NCI-H2081 (cell line): ENCODE measurements at regions not wholly inside any gene's neighbourhood (a gene's known extent, or its start where the extent isn't known, plus 50 kb on each side); places are given as distances from the start of the nearest gene placed in this dataset.

Experiments
- DNase-seq, 2 experiments: peaks; one replicate each; lab custom pipeline; 2025; lab: John Stamatoyannopoulos, UW

DNA sequence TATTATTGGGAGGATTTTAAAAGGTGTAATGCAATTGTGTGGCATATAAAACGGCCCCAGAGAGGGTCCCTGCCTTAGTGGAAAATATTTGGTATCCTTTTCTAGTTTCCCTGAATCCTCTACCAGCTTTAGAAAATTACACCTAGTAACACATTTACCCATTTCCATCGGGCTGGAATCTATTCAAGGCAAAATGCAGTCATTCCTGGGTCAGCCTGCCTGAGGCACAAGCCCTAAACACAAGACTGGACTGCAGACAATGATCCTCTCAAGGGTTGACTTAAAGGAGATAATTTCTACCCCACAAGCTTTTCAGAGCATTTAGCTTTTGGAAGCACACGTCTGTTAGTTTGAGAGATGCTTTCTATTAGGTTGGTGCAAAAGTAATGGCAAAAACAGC, 124.4 kb upstream of the ADAMTSL1 start:
- DNase-seq: no peak

DNA sequence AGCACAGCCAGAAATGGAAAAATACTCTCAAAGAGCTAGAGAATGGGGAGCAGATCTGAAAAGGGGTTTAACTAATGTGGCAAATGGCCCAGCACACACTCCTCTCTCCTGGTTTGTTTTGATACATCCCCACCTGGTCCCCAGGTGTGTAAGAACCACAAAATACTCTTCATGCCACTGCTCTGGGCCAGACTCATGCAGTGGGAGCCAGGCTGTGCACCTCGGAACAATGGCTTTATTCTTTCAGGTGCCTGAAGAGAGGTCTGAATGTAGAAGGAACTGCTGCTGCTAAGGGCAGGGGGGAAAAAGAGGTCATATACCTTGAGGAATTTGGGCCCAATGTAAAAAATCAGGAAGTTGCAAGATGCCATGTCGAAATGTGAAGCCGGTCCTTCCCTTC, 123.9 kb upstream of the ADAMTSL1 start:
- DNase-seq: no peak

DNA sequence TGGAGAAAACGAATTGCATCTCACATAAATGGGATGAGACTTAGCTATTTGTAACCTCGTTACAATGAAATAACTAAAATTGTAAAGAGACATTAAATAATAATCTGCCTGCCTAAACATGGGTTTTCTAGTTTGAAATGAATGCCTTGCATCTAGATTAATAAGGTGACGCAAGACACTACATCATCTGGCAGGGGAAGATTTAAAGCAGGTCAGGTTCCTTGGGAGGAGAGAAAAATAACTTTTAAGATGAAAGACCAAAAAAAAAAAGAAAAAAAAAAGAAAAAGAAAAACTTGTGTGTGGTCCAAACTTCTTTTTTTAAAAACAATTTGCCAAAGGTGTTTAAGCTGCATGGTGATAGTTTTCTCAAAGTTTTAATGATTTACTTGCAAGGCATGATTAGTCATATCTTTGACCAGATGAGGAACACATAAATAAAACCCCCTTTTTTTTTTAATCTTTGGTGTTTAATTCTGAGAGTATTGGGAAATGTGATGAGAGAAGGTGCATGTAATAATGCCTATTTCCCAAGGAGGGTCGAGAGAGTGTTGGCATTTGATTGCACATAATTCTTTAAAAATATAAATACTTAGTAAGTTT, 122.9 kb upstream of the ADAMTSL1 start:
- no peak for DNase-seq

DNA sequence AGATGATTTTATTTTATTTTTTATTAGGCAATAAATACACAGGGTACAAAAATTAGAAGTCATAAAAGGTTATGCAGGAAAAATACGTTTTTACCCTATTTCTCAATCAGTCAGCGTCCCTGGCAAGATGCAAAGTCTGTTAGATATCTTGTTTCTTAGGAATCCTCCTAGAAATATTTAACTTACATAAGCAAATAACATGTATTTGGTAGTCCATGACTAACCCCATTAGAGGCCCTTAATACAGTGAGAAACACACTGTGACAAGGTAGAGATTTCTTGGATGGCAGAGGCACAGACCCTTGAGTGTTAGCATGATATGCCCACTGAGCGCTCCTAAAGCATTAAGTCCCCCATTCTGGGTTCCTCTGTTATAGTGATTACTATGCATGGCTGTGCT, 121.2 kb upstream of the ADAMTSL1 start:
- no peak for DNase-seq

DNA sequence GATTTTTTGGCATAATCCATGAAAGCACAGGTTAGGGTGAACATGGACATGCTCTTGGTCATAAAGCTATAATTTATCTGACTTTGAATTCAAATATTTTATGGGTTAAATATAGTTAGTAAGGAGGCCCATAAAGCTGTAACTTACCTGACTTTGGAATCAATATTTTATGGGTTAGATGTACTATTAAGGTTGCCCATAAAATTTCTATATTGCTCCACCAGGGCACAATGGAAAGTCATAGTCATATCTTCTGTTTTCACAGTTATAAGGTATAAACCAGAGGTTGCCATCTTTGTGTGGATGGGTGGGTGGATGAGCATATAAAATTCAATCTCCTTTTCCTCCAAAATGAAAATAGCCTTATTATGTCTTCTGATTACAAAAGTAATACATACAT, 120.5 kb upstream of the ADAMTSL1 start:
- no peak for DNase-seq

DNA sequence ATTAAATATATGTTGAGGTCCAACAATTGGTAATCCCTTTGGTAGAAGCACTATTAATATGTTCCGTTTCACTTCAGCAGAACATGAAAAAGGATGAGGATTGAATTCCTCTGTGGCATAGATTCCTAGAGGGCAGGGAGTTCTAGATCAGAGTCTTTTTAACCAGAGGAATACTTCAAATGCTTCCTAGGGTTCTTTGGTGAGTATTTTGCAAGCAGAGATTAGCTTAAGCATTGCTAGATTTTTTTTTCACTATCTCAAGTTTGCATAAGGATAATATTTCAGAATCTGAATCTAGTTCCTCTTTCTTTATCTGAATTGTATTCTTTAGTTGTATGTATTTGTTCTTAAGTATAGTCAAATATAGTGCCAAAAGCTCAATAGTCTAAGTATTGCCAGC, 116.6 kb upstream of the ADAMTSL1 start:
- no peak for DNase-seq

DNA sequence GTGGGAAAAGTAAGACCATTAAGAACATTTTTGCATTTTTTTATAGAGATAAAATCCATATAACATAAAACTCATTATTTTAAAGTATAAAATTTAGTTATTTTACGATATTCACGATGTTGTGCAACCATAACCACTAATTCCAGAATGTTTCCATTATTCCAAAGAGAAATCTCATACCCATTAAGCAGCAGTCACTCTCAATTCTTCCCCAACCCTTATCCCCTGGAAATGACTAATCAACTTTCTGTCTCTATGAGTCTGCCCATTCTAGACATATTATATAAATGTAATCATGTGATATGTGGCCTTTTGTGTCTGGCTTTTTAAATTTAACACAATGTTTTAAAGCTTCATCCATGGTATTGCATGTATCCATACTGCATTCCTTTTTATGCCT, 115.6 kb upstream of the ADAMTSL1 start:
- no peak for DNase-seq

DNA sequence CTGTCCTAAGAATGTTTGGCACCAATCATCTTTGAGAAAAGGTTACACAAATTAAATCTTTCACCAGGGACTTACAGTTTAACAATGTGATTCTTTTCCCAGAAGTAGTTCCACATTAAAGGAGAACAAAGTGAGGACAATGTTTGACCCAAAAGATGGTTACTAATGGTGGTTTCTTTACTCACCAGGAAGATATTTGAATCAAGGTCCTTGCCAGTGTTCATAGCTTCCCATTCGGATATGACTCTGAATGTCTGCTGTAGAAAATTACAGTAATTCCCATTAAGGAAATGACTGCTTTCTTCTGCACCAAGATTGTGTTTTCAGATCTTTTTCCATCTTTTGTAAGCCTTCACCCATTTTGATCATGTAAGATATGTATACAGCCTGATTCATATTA, 114.6 kb upstream of the ADAMTSL1 start:
- no peak for DNase-seq

DNA sequence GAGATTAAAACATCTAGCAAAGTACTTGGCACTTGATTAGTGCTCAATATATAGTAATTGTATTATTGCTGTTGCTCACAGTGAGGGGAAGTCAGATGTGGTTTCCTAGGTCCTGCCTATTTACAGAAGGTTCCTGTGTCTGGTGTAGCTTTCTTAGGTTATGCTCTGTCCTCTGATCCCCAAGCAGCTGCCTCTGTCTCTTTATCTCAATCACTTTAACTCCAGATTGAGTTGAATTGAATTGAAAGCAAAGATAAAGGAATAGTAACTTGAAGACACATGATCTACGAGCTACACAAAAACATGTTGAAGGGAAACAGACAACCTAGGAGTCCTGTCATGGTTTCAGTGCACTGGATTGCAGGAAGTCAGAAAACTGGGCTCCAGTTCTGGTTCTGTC, 113.9 kb upstream of the ADAMTSL1 start:
- no peak for DNase-seq

DNA sequence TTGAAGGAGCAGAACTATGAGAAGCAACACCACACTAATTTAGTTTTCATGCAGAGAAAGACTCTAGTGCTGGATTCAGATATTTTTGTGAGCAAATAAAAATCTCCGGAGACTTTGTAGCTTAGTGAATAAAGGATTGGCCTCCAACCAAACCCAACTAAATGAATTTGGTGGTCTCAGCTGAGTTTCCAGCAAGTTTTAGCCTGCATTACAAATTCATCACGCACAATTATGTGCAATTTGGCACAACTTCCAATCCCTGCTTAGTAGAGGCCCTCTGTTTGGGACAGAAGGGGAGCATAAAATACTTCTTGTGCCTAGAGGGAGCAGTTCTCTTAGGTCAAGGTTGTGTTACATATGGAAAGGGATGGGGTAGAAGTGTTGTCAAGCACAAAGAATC, 112.3 kb upstream of the ADAMTSL1 start:
- no peak for DNase-seq

DNA sequence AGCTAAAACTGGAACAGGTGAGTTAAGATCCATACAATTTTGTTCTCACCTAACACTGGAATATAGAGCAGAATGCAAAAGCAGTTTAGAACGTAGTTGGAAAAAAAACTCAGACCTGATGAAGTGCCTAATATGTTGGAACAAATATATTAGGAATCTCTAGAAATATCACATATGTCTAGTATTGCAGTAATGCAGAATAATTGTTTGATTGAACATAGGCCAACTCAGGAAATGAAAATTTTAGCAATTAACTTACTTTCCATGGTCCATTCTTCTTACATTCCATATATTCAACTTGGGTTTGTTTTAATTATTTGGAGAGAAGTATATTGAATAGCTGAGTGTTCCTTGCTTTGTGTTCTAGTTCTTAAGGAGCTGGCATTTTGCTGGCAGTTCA, 111.8 kb upstream of the ADAMTSL1 start:
- no peak for DNase-seq

DNA sequence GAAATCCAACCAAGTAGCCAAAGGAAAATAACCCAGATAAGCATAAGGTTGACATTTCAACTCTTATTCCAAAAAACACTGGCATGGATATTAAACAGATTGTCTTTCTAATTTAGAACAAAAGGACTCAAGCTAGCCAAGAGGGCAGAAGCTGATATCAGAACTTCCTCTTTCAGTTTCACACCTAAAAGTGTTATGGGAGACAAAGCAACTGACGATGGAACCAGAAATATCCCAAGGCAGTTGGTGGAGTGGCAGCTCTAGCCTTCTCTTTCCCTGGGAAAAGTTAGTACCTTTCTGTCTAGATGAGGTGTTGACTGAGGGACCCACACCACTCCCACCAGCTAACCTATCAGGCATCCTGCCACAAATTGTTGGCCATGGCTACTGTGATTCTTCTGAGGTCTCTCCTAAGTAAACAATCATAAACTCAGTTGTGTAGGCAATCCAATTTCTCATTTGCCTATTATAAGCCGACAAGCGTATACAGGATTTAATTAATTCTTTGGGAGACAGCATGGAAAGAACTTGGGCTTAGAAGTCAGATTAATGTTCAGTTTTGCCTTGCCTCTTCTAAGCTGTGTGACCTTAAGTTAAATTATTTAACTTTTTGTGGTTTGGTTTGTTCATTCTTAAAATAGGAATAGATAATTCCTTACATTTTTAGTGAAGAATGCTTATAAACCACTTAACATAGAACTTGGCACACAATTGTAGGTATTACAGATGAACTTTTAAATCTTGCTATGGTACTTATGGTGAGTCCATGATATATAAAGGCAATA, 110.9 kb upstream of the ADAMTSL1 start:
- no peak for DNase-seq

DNA sequence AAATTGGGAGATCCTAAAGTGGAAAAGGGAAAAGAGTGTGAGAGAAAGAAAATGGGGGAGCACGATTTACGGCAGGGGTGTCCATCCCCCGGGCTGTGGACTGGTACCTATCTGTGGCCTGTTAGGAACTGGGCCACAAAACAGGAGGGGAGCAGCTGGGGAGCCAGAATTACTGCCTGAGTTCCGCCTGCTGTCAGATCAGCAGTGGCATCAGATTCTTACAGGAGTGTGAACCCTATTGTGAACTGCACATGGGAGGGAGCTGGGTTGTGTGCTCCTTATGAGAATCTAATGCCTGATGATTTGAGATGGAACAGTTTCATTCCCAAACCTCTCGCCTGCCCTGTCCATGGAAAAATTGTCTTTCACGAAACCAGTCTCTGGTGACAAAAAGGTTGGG, 108.3 kb upstream of the ADAMTSL1 start:
- DNase-seq: no peak

DNA sequence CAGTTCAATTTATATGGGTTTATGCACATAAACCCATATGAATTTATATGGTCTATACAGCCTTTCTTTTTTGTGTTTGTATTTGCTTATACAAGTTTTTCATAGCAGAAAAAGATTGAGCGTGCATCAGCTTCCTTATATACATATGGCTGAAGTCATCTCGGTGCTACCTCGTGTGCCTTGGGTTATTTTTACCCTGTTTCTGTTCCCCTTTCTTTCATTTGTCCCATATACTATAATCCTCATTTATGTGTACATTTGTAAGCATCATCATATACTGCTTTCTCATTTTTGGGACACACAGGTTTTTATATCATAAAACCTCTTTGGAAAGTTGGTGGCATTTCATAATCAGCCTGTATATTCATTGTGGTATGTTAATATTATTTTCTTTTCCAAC, 107.8 kb upstream of the ADAMTSL1 start:
- DNase-seq: no peak

DNA sequence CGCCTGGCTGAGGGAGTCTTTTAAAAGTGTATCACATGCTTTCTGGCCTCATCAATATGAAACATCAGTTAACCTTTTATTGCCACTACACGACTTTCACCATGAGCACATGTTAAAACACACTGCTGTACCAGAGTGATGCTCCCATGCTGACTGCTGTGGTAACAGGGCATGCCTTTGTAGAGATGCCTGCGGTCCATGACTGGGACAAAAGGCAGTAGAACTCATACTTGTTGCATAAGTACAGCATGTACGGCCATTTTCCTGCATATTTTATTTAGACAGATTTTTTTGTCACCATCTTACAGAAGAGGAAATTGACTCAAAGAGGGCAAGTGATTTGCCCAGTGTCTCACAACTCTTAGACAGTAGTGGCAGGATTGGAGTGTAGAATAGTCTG, 105.7 kb upstream of the ADAMTSL1 start:
- no peak for DNase-seq

DNA sequence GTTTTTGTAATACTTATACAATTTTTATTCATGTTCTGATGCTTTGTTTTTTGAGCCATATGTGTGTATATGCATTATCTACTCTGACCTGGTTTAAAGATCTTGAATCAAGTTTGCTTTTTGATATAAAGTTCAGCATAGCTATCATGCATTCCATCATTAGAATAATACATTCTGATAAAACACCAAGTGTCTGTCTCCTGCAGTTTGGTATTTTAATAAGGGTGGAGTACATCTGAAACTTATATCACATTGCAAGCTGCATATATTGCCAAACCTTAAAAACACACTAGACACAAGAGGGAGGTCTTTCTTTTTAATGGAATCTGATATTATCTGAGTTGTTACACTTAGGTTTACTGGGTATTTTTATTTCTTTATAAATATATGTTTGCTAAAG, 102.8 kb upstream of the ADAMTSL1 start:
- no peak for DNase-seq

DNA sequence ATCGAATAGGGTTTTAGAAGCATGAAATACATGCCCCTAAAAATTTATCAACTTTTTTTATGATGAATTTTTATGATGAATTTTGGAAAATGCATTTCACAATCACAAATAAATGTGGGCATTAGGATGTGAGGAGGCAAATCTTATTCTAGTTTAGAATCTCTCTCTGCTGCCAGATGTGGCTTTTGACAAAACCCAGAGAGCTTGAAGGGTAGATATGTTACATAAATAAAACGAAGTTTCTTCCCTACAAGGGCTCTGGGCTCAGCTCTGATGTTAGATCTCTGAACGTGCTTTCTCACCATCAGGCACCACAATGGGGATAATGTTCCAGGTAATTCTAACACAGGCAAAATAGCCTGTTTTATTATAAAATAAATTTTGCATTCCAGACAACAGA, 102.3 kb upstream of the ADAMTSL1 start:
- no peak for DNase-seq

DNA sequence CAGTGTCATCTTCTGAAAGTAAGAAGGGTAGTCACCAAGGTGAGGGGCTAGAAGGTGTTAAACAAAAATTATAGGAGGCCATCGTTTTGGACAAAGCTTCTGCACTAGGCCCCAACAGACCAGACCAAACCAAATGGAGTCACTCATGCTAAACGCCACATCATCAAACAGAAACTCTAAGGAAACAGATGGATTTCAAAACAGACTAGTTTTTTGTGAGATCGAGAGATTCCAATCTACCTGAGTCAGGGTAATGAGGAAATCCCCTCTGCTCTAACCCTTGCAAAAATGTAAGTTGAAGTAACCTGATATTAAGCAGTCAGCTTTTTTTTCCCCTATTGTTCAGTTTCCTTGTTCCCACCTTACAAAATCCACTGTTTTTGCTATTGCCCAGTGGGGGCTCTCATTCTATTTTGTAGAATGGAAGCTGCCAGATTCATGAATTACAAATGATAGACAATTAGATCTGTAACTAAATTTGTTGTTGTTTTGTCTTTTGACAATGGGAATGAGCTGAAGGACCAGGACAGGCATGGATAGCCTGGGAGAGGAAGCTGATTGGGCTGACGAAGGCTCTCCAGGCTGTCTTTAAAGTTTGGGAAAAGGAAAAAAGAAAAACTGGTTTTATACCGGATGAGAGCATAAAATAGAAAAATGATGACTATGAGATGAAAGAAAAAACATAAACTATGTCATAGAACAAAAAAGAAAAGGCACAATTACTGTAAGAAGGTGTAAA, 94.7 kb upstream of the ADAMTSL1 start:
- DNase-seq: no peak

DNA sequence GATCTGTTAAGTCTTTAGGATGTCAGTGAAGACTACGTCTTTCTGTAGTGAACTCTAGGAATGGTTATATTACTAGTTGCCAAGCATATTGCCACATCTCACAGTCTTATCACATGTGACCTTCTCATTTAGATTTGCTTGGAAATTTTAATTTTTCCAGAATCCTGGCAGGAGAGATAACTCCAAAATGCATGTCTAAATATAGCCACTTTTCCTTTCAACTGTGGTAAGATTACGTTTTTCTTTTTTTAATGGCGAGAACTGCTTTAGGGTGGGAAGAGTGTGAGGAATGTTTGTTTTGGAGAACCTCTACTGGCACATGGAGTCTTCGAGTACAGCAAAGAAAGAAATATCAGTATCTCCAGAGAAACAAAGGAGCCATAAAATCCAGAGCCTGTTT, 91.7 kb upstream of the ADAMTSL1 start:
- no peak for DNase-seq

DNA sequence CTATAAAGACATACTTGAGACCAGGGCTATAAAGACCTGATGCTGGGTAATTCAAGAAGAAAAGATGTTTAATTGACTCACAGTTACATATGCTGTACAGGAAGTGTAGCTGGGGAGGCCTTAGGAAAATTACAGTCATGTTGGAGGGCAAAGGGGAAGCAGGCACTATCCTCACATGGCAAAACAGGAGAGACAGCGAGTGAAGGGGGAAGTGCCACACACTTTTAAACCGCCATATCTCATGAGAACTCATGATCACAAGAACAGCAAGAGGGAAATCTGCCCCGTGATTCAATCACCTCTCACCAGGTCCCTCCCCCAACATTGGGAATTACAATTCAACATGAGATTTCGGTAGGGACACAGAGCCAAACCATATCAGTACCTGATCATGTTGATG, 89.9 kb upstream of the ADAMTSL1 start:
- DNase-seq: no peak

DNA sequence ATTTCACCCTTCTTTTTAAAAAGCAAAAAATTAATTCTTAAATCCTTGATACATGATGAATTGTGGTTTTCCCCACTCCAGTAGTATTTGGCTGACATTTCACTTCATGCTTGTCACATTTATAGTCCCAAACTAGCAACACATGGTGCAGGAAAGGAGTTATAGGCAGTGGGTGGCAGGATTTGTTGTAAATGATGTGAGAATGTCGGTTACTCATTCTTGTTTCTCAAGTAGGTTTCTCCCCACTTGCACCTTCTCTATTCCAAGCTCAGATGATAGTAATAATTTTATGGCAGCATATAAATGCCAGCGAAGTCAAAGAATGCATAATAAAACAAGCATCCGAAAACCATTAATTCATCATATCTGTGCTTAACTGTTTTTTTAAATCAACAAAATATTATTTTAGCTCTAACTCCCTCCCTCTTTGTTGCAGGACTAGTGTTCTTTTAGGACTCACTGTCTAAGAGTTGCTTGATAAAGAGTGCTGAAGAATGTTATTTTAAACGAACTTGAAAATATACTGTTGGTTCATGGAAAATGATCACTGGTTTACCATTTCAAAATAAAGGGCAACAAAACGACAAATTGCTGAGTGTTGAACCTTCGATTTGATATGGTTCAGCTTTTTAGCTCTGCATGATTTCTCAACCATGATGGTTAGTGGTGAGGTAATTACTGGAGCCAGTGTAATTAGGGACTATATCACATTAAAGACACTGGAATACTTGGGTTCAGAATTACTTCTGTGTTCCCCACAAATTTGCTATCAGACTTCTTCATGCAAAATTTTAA, 88.1 kb upstream of the ADAMTSL1 start:
- peak in 1 of 2 experiments; percentile 8 for DNase-seq

DNA sequence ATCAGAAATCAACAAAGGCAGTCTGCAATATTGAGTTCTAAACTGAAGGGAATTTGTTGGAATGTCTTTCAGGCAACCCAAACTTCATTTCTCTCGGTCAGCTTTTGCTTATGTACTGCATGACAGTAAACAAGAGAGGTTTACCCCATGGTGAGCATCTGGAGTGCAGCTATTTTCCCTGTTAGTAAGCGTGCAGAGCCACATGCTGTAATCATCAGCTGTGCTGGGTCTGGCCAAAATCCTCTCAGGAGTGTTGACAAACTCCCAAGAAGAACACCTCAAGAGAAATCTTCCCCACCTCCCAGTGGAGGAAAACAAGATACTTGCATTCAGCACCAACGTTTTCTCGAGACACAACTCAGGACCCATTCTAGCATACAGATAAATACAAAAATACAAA, 83.6 kb upstream of the ADAMTSL1 start:
- DNase-seq: no peak
